Liver (tissue), 8 donors: ENCODE measurements at regions not wholly inside any gene's neighbourhood (a gene's known extent, or its start where the extent isn't known, plus 50 kb on each side); places are given as distances from the start of the nearest gene placed in this dataset.

Experiments used
- DNase-seq: peaks from one replicate; pipeline ENCODE4 v3.0.0-alpha.2; 2017; ENCODE audit warnings: low spot score
- H3K27ac ChIP-seq, 2 donors: one replicate each; pipeline ENCODE4 v1.7.0; 2013; ENCODE audit warnings: inconsistent platforms in 2 of 2, low read length in 2 of 2, control low read depth in 1 of 2, low read depth in 1 of 2, mild to moderate bottlenecking in 1 of 2
- H3K27me3 ChIP-seq, 4 donors: one replicate each; pipeline versions ENCODE4 v1.6.1 to v1.7.0; 2013; ENCODE audit warnings: low read length in 3 of 4, inconsistent platforms in 1 of 4, mild to moderate bottlenecking in 1 of 4, moderate library complexity in 1 of 4; ENCODE audit not compliant: control insufficient read depth in 4 of 4, insufficient read depth in 4 of 4
- H3K36me3 ChIP-seq, 4 donors: one replicate each; pipeline versions ENCODE4 v1.6.1 to v1.7.0; 2013; ENCODE audit warnings: low read length in 3 of 4, mild to moderate bottlenecking in 3 of 4, low read depth in 1 of 4, moderate library complexity in 1 of 4; ENCODE audit not compliant: control insufficient read depth in 4 of 4, insufficient read depth in 3 of 4
- H3K4me1 ChIP-seq, 4 donors: one replicate each; pipeline versions ENCODE4 v1.6.1 to v1.7.0; 2013; ENCODE audit warnings: low read length in 3 of 4, mild to moderate bottlenecking in 3 of 4, moderate library complexity in 1 of 4; ENCODE audit not compliant: control insufficient read depth in 4 of 4, insufficient read depth in 4 of 4
- H3K4me3 ChIP-seq, 3 donors: one replicate each; pipeline versions ENCODE4 v1.6.1 to v1.7.0; 2013; ENCODE audit warnings: low read length in 3 of 3, control low read depth in 1 of 3, low read depth in 1 of 3, mild to moderate bottlenecking in 1 of 3
- H3K9ac ChIP-seq, 2 donors: one replicate each; pipeline ENCODE4 v1.7.0; 2013; ENCODE audit warnings: low read length in 2 of 2, mild to moderate bottlenecking in 2 of 2, moderate library complexity in 2 of 2, control low read depth in 1 of 2, low read depth in 1 of 2
- H3K9me3 ChIP-seq, 4 donors: one replicate each; pipeline versions ENCODE4 v1.6.1 to v1.7.0; 2013; ENCODE audit warnings: low read length in 3 of 4; ENCODE audit not compliant: control insufficient read depth in 4 of 4
- ATF3 ChIP-seq: IDR thresholded peaks from 2 replicates; pipeline ENCODE4 v1.6.1; 2016; ENCODE audit warnings: antibody characterized with exemption
- CTCF ChIP-seq: fragments of 150-350 bp; IDR thresholded peaks from 2 replicates; pipeline ENCODE4 v1.5.1; 2017; ENCODE audit warnings: improper control_type of control experiment, low read depth, low read length; ENCODE audit not compliant: missing input control
- EGR1 ChIP-seq, 2 donors: IDR thresholded peaks; 2 replicates each; pipeline ENCODE4 v1.6.1; 2016 to 2018; ENCODE audit warnings: antibody characterized with exemption in 2 of 2, low read depth in 2 of 2
- FOXA1 ChIP-seq: IDR thresholded peaks from 2 replicates; pipeline ENCODE4 v1.6.1; 2016; ENCODE audit warnings: antibody characterized with exemption
- FOXA2 ChIP-seq: IDR thresholded peaks from 2 replicates; pipeline ENCODE4 v1.6.1; 2016; ENCODE audit warnings: antibody characterized with exemption
- GABPA ChIP-seq, 2 donors: IDR thresholded peaks in 1 of 2; conservative IDR thresholded peaks in 1 of 2; 2 replicates each; pipeline ENCODE4 v1.6.1; 2016; ENCODE audit warnings: antibody characterized with exemption in 2 of 2, mild to moderate bottlenecking in 1 of 2, moderate library complexity in 1 of 2
- HNF4A ChIP-seq, 2 donors: conservative IDR thresholded peaks; 2 replicates each; pipeline ENCODE4 v1.6.1; 2016; ENCODE audit warnings: antibody characterized with exemption in 2 of 2, mild to moderate bottlenecking in 2 of 2
- HNF4G ChIP-seq: IDR thresholded peaks from 2 replicates; pipeline ENCODE4 v1.6.1; 2016; ENCODE audit warnings: antibody characterized with exemption
- JUND ChIP-seq, 2 donors: IDR thresholded peaks; 2 replicates each; pipeline ENCODE4 v1.6.1; 2016; ENCODE audit warnings: antibody characterized with exemption in 2 of 2
- MAX ChIP-seq: IDR thresholded peaks from 2 replicates; pipeline ENCODE4 v1.6.1; 2016; ENCODE audit warnings: antibody characterized with exemption
- NR2F2 ChIP-seq: IDR thresholded peaks from 2 replicates; pipeline ENCODE4 v1.6.1; 2016; ENCODE audit warnings: antibody characterized with exemption
- RAD21 ChIP-seq, 2 donors: IDR thresholded peaks; 2 replicates each; pipeline ENCODE4 v1.6.1; 2016; ENCODE audit warnings: antibody characterized with exemption in 2 of 2, mild to moderate bottlenecking in 2 of 2
- RXRA ChIP-seq, 2 donors: IDR thresholded peaks; 2 replicates each; pipeline ENCODE4 v1.6.1; 2017 to 2018; ENCODE audit warnings: antibody characterized with exemption in 2 of 2, mild to moderate bottlenecking in 1 of 2
- SP1 ChIP-seq: IDR thresholded peaks from 2 replicates; pipeline ENCODE4 v1.6.1; 2018; ENCODE audit warnings: antibody characterized with exemption, mild to moderate bottlenecking
- TAF1 ChIP-seq: conservative IDR thresholded peaks from 2 replicates; pipeline ENCODE4 v1.6.1; 2016; ENCODE audit warnings: antibody characterized with exemption, mild to moderate bottlenecking
- YY1 ChIP-seq: IDR thresholded peaks from 2 replicates; pipeline ENCODE4 v1.6.1; 2016; ENCODE audit warnings: antibody characterized with exemption, mild to moderate bottlenecking
- ZBTB33 ChIP-seq: IDR thresholded peaks from 2 replicates; pipeline ENCODE4 v1.6.1; 2016; ENCODE audit warnings: antibody characterized with exemption
- WGBS: extraction: QIAGEN DNeasy Blood & Tissue Kit; methylation state at CpG from one replicate; pipeline ENCODE4 v1.1.7; 2013; 5-methylcytosine and 5-hydroxymethylcytosine counted together
- donor health status: healthy.
- donor health status: healthy.
- donor health status: healthy.
- donor health status: healthy.
- donor health status: healthy.

GRCh38 chr9:135009794-135010585 lies 77.5 kb upstream of the OLFM1 start:
- 79% methylated on average over 20 of the region's 20 CpGs for WGBS

GRCh38 chr9:135010586-135010860 lies 76.9 kb upstream of the OLFM1 start:
- Histone ChIP-seq H3K4me3 (no peak overlapping the region), H3K9me3 (no peaks in the 10 kb centered on the region), H3K9ac (no peak overlapping the region), H3K4me1 (no peaks in the 10 kb centered on the region), H3K27me3 (peaks cover 0 to 4% (median 0%) of the 10 kb centered on the region in 4 donors), H3K27ac (no peak overlapping the region), H3K36me3 (no peaks in the 10 kb centered on the region)
- no peak for DNase-seq
- 81% methylated on average over 3 of the region's 3 CpGs for WGBS
- TF ChIP-seq RXRA (IDR thresholded peaks at IDR 0.05) = no peak
- no peak for TF ChIP-seq HNF4A (conservative IDR thresholded peaks at IDR 0.05)
- TF ChIP-seq ATF3 = no peak
- no peak for TF ChIP-seq JUND (IDR thresholded peaks at IDR 0.05)
- no peak for TF ChIP-seq EGR1 (IDR thresholded peaks at IDR 0.05; ENCODE audit: low read depth in 2 of 2)
- no peak for TF ChIP-seq RAD21 (IDR thresholded peaks at IDR 0.05)
- TF ChIP-seq TAF1 = no peak
- TF ChIP-seq ZBTB33 = no peak
- TF ChIP-seq FOXA1 = no peak
- no peak for TF ChIP-seq NR2F2

More at GRCh38 chr9:135009794-135010585, 77.5 kb upstream of the OLFM1 start:
- H3K27me3 ChIP-seq = peaks cover 0 to 4% (median 0%) of the 10 kb centered on the region in 4 donors
- no peaks in the 10 kb centered on the region for H3K4me1 ChIP-seq
- no peak overlapping the region for H3K27ac ChIP-seq
- no peaks in the 10 kb centered on the region for H3K9me3 ChIP-seq
- no peaks in the 10 kb centered on the region for H3K36me3 ChIP-seq
- H3K9ac ChIP-seq = no peak overlapping the region
- DNase-seq = no peak
- no peak overlapping the region for H3K4me3 ChIP-seq
- TF ChIP-seq HNF4A (conservative IDR thresholded peaks at IDR 0.05) (no peak), MAX (no peak), EGR1 (IDR thresholded peaks at IDR 0.05; ENCODE audit: low read depth in 2 of 2) (no peak), GABPA (IDR thresholded peaks at IDR 0.05 in 1 of 2, conservative IDR thresholded peaks at IDR 0.05 in 1 of 2) (no peak), TAF1 (no peak), CTCF (no peak), FOXA1 (no peak), YY1 (no peak), SP1 (no peak), NR2F2 (no peak), HNF4G (no peak), FOXA2 (no peak), JUND (IDR thresholded peaks at IDR 0.05) (no peak), ZBTB33 (no peak), RAD21 (IDR thresholded peaks at IDR 0.05) (no peak)
